ENCODE measurements at regions not wholly inside any gene's neighbourhood (a gene's known extent, or its start where the extent isn't known, plus 50 kb on each side); places are given as distances from the start of the nearest gene placed in this dataset.

- Histone ChIP-seq H3K27me3 (ENCODE audit: control insufficient read depth, low read length) (no peaks in the 10 kb centered on the region), H3F3A (ENCODE audit: control insufficient read depth, insufficient read depth) (no peaks in the 10 kb centered on the region), H3K27ac (ENCODE audit: low read depth, low read length) (no peak overlapping the region), H3K36me3 (ENCODE audit: control insufficient read depth, low read length) (no peaks in the 10 kb centered on the region), H3K9me3 (ENCODE audit: control insufficient read depth, insufficient read depth, low read length) (no peaks in the 10 kb centered on the region), H3K4me1 (ENCODE audit: control insufficient read depth, low read length) (no peaks in the 10 kb centered on the region), H3K79me2 (ENCODE audit: control insufficient read depth, low read length) (no peaks in the 10 kb centered on the region), H4K20me1 (ENCODE audit: control insufficient read depth, insufficient read depth, low read depth, low read length) (no peaks in the 10 kb centered on the region), H3K4me2 (ENCODE audit: low read length) (no peak overlapping the region), H3K9me2 (replicated peaks; ENCODE audit: control insufficient read depth, low read length) (no peaks in the 10 kb centered on the region), H3K4me3 (ENCODE audit: low read length) (no peak overlapping the region)
- TF ChIP-seq CTCF (IDR thresholded peaks at IDR 0.05; ENCODE audit: low read depth, low read length, poor library complexity, severe bottlenecking) (no peak), EZH2phosphoT487 (IDR thresholded peaks at IDR 0.05; ENCODE audit: borderline replicate concordance, low read length) (no peak)
Measured at GRCh38 chr16:59295993-59296736, 562.0 kb upstream of the GOT2 start.

GRCh38 chr16:59295474-59295873, 561.4 kb upstream of the GOT2 start:
- no peaks in the 10 kb centered on the region for H3F3A ChIP-seq (ENCODE audit: control insufficient read depth, insufficient read depth)
- no peaks in the 10 kb centered on the region for H3K79me2 ChIP-seq (ENCODE audit: control insufficient read depth, low read length)
- TF ChIP-seq CTCF (IDR thresholded peaks at IDR 0.05; ENCODE audit: low read depth, low read length, poor library complexity, severe bottlenecking) (no peak), EZH2phosphoT487 (IDR thresholded peaks at IDR 0.05; ENCODE audit: borderline replicate concordance, low read length) (no peak)
- H3K9me3 ChIP-seq (ENCODE audit: control insufficient read depth, insufficient read depth, low read length) = no peaks in the 10 kb centered on the region
- H3K4me3 ChIP-seq (ENCODE audit: low read length) = no peak overlapping the region
- no peak overlapping the region for H3K27ac ChIP-seq (ENCODE audit: low read depth, low read length)
- H3K4me2 ChIP-seq (ENCODE audit: low read length) = no peak overlapping the region
- H3K9me2 ChIP-seq (replicated peaks; ENCODE audit: control insufficient read depth, low read length) = no peaks in the 10 kb centered on the region
- no peaks in the 10 kb centered on the region for H3K27me3 ChIP-seq (ENCODE audit: control insufficient read depth, low read length)
- no peaks in the 10 kb centered on the region for H3K36me3 ChIP-seq (ENCODE audit: control insufficient read depth, low read length)
- no peaks in the 10 kb centered on the region for H3K4me1 ChIP-seq (ENCODE audit: control insufficient read depth, low read length)
- H4K20me1 ChIP-seq (ENCODE audit: control insufficient read depth, insufficient read depth, low read depth, low read length) = no peaks in the 10 kb centered on the region

- Histone ChIP-seq H3K36me3 (ENCODE audit: control insufficient read depth, low read length) (no peaks in the 10 kb centered on the region), H3K9me3 (ENCODE audit: control insufficient read depth, insufficient read depth, low read length) (no peaks in the 10 kb centered on the region), H3K4me3 (ENCODE audit: low read length) (no peak overlapping the region), H3F3A (ENCODE audit: control insufficient read depth, insufficient read depth) (no peaks in the 10 kb centered on the region), H3K27ac (ENCODE audit: low read depth, low read length) (no peak overlapping the region), H4K20me1 (ENCODE audit: control insufficient read depth, insufficient read depth, low read depth, low read length) (no peaks in the 10 kb centered on the region), H3K9me2 (replicated peaks; ENCODE audit: control insufficient read depth, low read length) (no peaks in the 10 kb centered on the region), H3K4me2 (ENCODE audit: low read length) (no peak overlapping the region), H3K79me2 (ENCODE audit: control insufficient read depth, low read length) (no peaks in the 10 kb centered on the region), H3K27me3 (ENCODE audit: control insufficient read depth, low read length) (no peaks in the 10 kb centered on the region), H3K4me1 (ENCODE audit: control insufficient read depth, low read length) (no peaks in the 10 kb centered on the region)
- TF ChIP-seq EZH2phosphoT487 (IDR thresholded peaks at IDR 0.05; ENCODE audit: borderline replicate concordance, low read length) = no peak
- TF ChIP-seq CTCF (IDR thresholded peaks at IDR 0.05; ENCODE audit: low read depth, low read length, poor library complexity, severe bottlenecking) = no peak
Measured at GRCh38 chr16:59290718-59291117, 556.6 kb upstream of the GOT2 start.

Measured in DOHH2 (cell line).